Peyer's patch (tissue), 4 donors: ENCODE measurements at regions not wholly inside any gene's neighbourhood (a gene's known extent, or its start where the extent isn't known, plus 50 kb on each side); places are given as distances from the start of the nearest gene placed in this dataset.

Experiments used
- DNase-seq, 3 donors: peaks; one replicate each; pipeline ENCODE4 v3.0.0-alpha.2; 2017 to 2019
- H3K27ac ChIP-seq, 4 donors: fragments of 200-600 bp; sonication (generic); one replicate each; pipeline ENCODE4 v1.5.1; 2016 to 2019
- H3K27me3 ChIP-seq, 2 donors: fragments of 200-600 bp; sonication (generic); one replicate each; pipeline ENCODE4 v1.5.1; 2019
- H3K36me3 ChIP-seq, 3 donors: fragments of 200-600 bp; sonication (generic); one replicate each; pipeline ENCODE4 v1.5.1; 2016 to 2019
- H3K4me1 ChIP-seq, 4 donors: fragments of 200-600 bp; sonication (generic); one replicate each; pipeline ENCODE4 v1.5.1; 2016 to 2019
- H3K4me3 ChIP-seq, 4 donors: fragments of 200-600 bp; sonication (generic); 1 replicate in 3 of 4; 2 replicates in 1 of 4; pipeline ENCODE4 v1.5.1; 2016 to 2019; ENCODE audit warnings: mild to moderate bottlenecking in 1 of 4
- H3K9me3 ChIP-seq, 4 donors: fragments of 200-600 bp; sonication (generic); one replicate each; pipeline ENCODE4 v1.5.1; 2016 to 2019; ENCODE audit warnings: mild to moderate bottlenecking in 1 of 4
- POLR2A ChIP-seq, 2 donors: fragments of 450-650 bp; IDR thresholded peaks; one replicate each; pipeline ENCODE4 v1.5.1; 2017; ENCODE audit warnings: antibody characterized with exemption in 2 of 2, mild to moderate bottlenecking in 2 of 2, moderate library complexity in 2 of 2
- TF ChIP-seq, protein P1 (sequence below), 6 experiments: fragments of 450-650 bp in 4 of 6; fragments of 200-600 bp in 2 of 6; sonication (generic) in 1 of 6; IDR thresholded peaks; one replicate each; pipeline ENCODE4 v1.5.1; 2017 to 2019; ENCODE audit warnings: antibody characterized with exemption in 6 of 6, mild to moderate bottlenecking in 3 of 6, moderate library complexity in 1 of 6

DNA sequence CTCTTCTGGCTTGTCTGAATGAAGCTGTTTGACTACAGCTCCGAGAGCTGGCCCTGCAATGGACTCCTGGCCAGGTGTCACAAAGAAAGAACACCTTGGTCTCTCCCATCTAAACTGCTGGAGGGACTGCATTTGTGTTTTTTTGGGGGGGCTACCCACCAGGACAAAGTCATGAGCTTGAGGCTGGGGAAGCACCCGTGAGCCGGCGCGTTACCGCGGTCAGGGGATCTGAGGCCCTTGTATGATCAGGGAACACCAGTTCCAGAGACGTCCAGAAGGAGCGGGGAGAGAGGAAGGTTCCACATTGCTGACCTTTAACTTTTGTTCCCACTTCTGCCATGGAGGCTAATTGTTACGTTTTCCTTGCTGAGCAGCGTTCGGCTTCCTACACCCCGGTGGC, 84.5 kb upstream of the C1orf174 start:
- Histone ChIP-seq H3K9me3 (no peaks in the 10 kb centered on the region), H3K4me1 (no peaks in the 10 kb centered on the region), H3K4me3 (no peak overlapping the region), H3K27me3 (no peaks in the 10 kb centered on the region), H3K27ac (no peak overlapping the region), H3K36me3 (no peaks in the 10 kb centered on the region)
- TF ChIP-seq POLR2A (IDR thresholded peaks at IDR 0.05), result no peak
- TF ChIP-seq, protein P1, sequence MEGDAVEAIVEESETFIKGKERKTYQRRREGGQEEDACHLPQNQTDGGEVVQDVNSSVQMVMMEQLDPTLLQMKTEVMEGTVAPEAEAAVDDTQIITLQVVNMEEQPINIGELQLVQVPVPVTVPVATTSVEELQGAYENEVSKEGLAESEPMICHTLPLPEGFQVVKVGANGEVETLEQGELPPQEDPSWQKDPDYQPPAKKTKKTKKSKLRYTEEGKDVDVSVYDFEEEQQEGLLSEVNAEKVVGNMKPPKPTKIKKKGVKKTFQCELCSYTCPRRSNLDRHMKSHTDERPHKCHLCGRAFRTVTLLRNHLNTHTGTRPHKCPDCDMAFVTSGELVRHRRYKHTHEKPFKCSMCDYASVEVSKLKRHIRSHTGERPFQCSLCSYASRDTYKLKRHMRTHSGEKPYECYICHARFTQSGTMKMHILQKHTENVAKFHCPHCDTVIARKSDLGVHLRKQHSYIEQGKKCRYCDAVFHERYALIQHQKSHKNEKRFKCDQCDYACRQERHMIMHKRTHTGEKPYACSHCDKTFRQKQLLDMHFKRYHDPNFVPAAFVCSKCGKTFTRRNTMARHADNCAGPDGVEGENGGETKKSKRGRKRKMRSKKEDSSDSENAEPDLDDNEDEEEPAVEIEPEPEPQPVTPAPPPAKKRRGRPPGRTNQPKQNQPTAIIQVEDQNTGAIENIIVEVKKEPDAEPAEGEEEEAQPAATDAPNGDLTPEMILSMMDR (IDR thresholded peaks at IDR 0.05), result no peak
- DNase-seq, result peak in 1 of 3 donors; percentile 16

GRCh38 chr1:3986686-3987218, 86.7 kb upstream of the C1orf174 start:
- TF ChIP-seq, protein P1 (IDR thresholded peaks at IDR 0.05), result no peak
- TF ChIP-seq POLR2A (IDR thresholded peaks at IDR 0.05), result no peak

GRCh38 chr1:3987669-3988235, 87.7 kb upstream of the C1orf174 start:
- Histone ChIP-seq H3K36me3 (no peaks in the 10 kb centered on the region), H3K27ac (no peak overlapping the region), H3K4me1 (no peaks in the 10 kb centered on the region), H3K4me3 (no peak overlapping the region), H3K27me3 (no peaks in the 10 kb centered on the region), H3K9me3 (no peaks in the 10 kb centered on the region)
- TF ChIP-seq, protein P1 (IDR thresholded peaks at IDR 0.05), result no peak
- TF ChIP-seq POLR2A (IDR thresholded peaks at IDR 0.05), result no peak
- peak in 1 of 3 donors; percentile 18 for DNase-seq

More at GRCh38 chr1:3986686-3987218, 86.7 kb upstream of the C1orf174 start:
- H3K36me3 ChIP-seq, result no peaks in the 10 kb centered on the region
- no peak overlapping the region for H3K27ac ChIP-seq
- DNase-seq, result no peak
- H3K9me3 ChIP-seq, result no peaks in the 10 kb centered on the region
- no peaks in the 10 kb centered on the region for H3K4me1 ChIP-seq
- no peaks in the 10 kb centered on the region for H3K27me3 ChIP-seq
- no peak overlapping the region for H3K4me3 ChIP-seq

DNA sequence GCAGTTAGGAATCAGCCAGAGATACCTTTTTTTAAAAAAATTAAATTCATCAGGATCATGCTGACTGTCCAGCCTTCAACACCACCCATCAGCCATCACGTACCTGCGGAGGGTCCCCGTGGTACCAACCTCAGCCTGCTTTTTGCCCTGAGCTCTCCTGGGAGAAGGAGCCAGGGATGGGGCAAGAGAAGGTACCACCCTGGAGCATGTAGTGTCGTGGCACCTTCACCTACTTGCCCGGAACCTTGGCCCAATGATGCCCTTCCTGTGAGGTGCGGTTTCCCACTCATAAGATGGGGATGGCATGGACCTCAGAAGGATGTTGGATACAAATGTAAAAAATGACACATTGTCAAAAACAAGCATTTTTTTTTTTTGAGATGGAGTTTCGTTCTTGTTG, 88.4 kb upstream of the C1orf174 start:
- H3K36me3 ChIP-seq, result no peaks in the 10 kb centered on the region
- no peak overlapping the region for H3K27ac ChIP-seq
- H3K27me3 ChIP-seq, result no peaks in the 10 kb centered on the region
- H3K4me3 ChIP-seq, result no peak overlapping the region
- TF ChIP-seq, protein P1 (IDR thresholded peaks at IDR 0.05), result no peak
- no peak for TF ChIP-seq POLR2A (IDR thresholded peaks at IDR 0.05)
- no peaks in the 10 kb centered on the region for H3K9me3 ChIP-seq
- H3K4me1 ChIP-seq, result no peaks in the 10 kb centered on the region
- DNase-seq, result no peak

DNA sequence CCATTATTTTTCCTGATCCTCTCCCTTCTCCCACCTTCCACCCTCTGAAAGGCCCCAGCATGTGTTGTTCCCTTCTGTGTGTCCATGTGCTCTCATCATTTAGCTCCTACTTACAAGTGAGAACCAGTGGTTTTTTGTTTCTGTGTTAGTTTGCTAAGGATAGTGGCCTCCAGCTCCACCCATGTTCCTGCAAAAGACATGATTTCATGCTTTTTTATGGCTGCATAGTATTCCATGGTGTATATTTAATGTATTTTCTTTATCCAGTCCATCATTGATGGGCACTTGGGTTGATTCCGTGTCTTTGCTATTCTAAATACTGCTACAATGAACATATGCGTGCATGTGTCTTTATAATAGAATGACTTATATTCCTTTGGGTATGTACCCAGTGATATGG, 89.4 kb upstream of the C1orf174 start:
- Histone ChIP-seq H3K4me3 (no peak overlapping the region), H3K4me1 (no peaks in the 10 kb centered on the region), H3K9me3 (no peaks in the 10 kb centered on the region), H3K27ac (no peak overlapping the region), H3K36me3 (no peaks in the 10 kb centered on the region), H3K27me3 (no peaks in the 10 kb centered on the region)
- DNase-seq, result no peak
- no peak for TF ChIP-seq POLR2A (IDR thresholded peaks at IDR 0.05)
- TF ChIP-seq, protein P1 (IDR thresholded peaks at IDR 0.05), result no peak
